Psoas muscle (tissue), 7 donors: ENCODE measurements at regions not wholly inside any gene's neighbourhood (a gene's known extent, or its start where the extent isn't known, plus 50 kb on each side); places are given as distances from the start of the nearest gene placed in this dataset.

Experiments used
- ATAC-seq, 4 donors: fragments of 200-7000 bp; cut with Tn5 transposase; one replicate each; pipeline ENCODE4 v1.9.1; 2020; ENCODE audit warnings: moderate library complexity in 3 of 4, mild to moderate bottlenecking in 2 of 4
- DNase-seq, 2 donors: peaks; one replicate each; pipeline ENCODE4 v3.0.0-alpha.2; 2020
- H3K27ac ChIP-seq: fragments of 200-600 bp; one replicate; pipeline ENCODE4 v1.8.0; 2022
- H3K27me3 ChIP-seq, 3 donors: fragments of 200-600 bp in 1 of 3; one replicate each; pipeline versions ENCODE4 v1.6.1 to v1.8.0; 2013 to 2022; ENCODE audit warnings: low read length in 2 of 3, mild to moderate bottlenecking in 2 of 3, moderate library complexity in 1 of 3; ENCODE audit not compliant: insufficient read depth in 3 of 3
- H3K36me3 ChIP-seq, 2 donors: fragments of 200-600 bp in 1 of 2; one replicate each; pipeline versions ENCODE4 v1.6.1 to v1.8.0; 2013 to 2022; ENCODE audit warnings: low read depth in 1 of 2, mild to moderate bottlenecking in 1 of 2, moderate library complexity in 1 of 2; ENCODE audit not compliant: insufficient read depth in 1 of 2
- H3K4me1 ChIP-seq: fragments of 200-600 bp; one replicate; pipeline ENCODE4 v1.8.0; 2022
- H3K4me3 ChIP-seq: fragments of 200-600 bp; one replicate; pipeline ENCODE4 v1.8.0; 2022; ENCODE audit warnings: mild to moderate bottlenecking
- H3K9me3 ChIP-seq: fragments of 200-600 bp; one replicate; pipeline ENCODE4 v1.8.0; 2022
- WGBS, 3 donors: extraction: QIAGEN DNeasy Blood & Tissue Kit; methylation state at CpG; one replicate each; pipeline versions ENCODE4 v1.1.6 to v1.1.7; 2013; 5-methylcytosine and 5-hydroxymethylcytosine counted together
- intact Hi-C, 2 donors: fragments of 100-400 bp; cut with DNase I; formaldehyde crosslinking; loops; one replicate each; pipeline versions ENCODE4 v1.11.0 to v1.14.2; 2022
- TF ChIP-seq, protein P1 (sequence below): fragments of 200-600 bp; IDR thresholded peaks from one replicate; pipeline ENCODE4 v1.8.0; 2022; ENCODE audit warnings: antibody characterized with exemption
- donor health status: healthy with polysubstance abuse.
- donor health status: DM: no; HTN: no; CAD: no; lungs with moderate emphysema.
- donor health status: Bipolar disorder and iron deficiency.
- donor health status: healthy.
- donor health status: DM: yes; HTN: yes; CAD: no.
- donor health status: DM: no; HTN: no; CAD: no.
- donor health status: DM: yes; HTN: yes; CAD: no.

DNA sequence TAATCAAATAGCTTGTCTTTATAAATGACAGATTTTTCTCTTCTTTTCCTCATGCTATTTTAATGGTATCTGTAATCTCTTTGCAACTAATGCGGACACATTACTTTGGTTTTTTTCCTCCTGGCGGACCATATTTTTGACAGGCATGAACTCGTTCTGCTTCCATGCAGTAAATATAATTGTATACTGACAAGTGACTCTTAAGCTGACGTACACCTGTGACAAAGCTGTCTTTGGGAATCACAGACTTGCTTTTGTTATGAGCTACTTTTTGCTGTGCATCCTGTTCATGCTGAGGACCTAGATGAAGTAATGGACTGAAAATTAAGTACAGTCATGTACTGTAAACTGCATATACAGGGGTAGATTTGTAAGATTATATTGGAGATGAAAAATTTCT lies 434.3 kb upstream of the TMTC1 start:
- WGBS, 3 donors: 86 to 93% (median 89%) methylated on average over 4 of the region's 4 CpGs
- no peaks in the 10 kb centered on the region for H3K27me3 ChIP-seq

DNA sequence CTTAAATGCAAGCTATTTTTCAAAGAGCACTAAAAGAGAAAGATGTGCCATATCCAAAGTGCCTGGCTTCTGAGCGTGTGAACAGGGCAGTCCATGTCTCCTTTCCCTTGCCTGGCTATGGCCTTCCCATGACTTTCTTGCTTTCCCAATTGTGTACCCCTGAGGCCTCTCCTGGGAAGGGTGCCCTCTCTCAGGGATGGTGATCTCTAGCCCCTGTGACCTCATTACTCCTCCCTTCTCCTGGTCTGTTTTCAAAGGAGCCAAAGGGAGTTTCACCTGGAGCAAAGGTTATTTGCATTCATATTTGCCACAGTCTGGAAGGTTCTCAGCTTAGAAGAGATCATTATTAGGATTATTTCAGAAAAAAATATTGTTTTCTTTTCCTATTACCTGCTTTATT lies 429.4 kb upstream of the TMTC1 start:
- intact Hi-C loops: no loop called here
- WGBS, 3 donors: 35 to 87% (median 37%) methylated on average over 1 of the region's 1 CpG
- no peak overlapping the region for H3K27ac ChIP-seq

More for the DNA sequence above, 434.3 kb upstream of the TMTC1 start:
- Histone ChIP-seq H3K36me3 (no peaks in the 10 kb centered on the region), H3K4me3 (no peak overlapping the region), H3K4me1 (no peaks in the 10 kb centered on the region), H3K9me3 (no peaks in the 10 kb centered on the region), H3K27ac (no peak overlapping the region)
- intact Hi-C loops: no loop called here
- DNase-seq: no peak
- ATAC-seq: no peak
- TF ChIP-seq, protein P1, sequence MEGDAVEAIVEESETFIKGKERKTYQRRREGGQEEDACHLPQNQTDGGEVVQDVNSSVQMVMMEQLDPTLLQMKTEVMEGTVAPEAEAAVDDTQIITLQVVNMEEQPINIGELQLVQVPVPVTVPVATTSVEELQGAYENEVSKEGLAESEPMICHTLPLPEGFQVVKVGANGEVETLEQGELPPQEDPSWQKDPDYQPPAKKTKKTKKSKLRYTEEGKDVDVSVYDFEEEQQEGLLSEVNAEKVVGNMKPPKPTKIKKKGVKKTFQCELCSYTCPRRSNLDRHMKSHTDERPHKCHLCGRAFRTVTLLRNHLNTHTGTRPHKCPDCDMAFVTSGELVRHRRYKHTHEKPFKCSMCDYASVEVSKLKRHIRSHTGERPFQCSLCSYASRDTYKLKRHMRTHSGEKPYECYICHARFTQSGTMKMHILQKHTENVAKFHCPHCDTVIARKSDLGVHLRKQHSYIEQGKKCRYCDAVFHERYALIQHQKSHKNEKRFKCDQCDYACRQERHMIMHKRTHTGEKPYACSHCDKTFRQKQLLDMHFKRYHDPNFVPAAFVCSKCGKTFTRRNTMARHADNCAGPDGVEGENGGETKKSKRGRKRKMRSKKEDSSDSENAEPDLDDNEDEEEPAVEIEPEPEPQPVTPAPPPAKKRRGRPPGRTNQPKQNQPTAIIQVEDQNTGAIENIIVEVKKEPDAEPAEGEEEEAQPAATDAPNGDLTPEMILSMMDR: no peak

DNA sequence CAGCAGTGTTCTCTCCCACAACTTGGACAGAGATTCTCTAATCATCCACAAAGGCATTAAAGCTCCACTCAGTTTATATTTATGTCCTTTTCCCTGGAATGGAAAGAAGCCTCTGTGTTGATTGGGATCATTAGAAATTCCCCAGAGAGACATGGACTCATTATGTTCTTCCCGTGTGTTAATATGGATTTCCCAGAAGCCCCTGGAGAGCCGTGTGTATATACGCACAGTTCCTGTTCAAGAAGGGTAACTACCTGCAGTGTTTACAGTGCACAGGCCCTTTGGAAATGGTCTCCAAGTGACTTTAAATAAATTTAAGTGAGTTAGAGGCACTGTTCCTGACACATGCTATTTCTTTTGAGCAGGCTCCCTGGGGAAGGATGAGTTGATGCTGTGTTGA lies 428.0 kb upstream of the TMTC1 start:
- Histone ChIP-seq H3K4me3 (no peak overlapping the region), H3K36me3 (no peaks in the 10 kb centered on the region), H3K27me3 (peaks cover 0 to 3% (median 0%) of the 10 kb centered on the region in 3 donors), H3K9me3 (no peaks in the 10 kb centered on the region), H3K4me1 (no peaks in the 10 kb centered on the region), H3K27ac (no peak overlapping the region)
- intact Hi-C loops: no loop called here
- TF ChIP-seq, protein P1: no peak
- no peak for ATAC-seq
- DNase-seq: no peak
- WGBS, 3 donors: 50 to 57% (median 56%) methylated on average over 3 of the region's 3 CpGs

More for the DNA sequence above, 429.4 kb upstream of the TMTC1 start:
- ATAC-seq (no peak), DNase-seq (no peak)
- TF ChIP-seq, protein P1: no peak
- Histone ChIP-seq H3K36me3 (no peaks in the 10 kb centered on the region), H3K4me1 (no peaks in the 10 kb centered on the region), H3K27me3 (no peaks in the 10 kb centered on the region), H3K9me3 (no peaks in the 10 kb centered on the region), H3K4me3 (no peak overlapping the region)

DNA sequence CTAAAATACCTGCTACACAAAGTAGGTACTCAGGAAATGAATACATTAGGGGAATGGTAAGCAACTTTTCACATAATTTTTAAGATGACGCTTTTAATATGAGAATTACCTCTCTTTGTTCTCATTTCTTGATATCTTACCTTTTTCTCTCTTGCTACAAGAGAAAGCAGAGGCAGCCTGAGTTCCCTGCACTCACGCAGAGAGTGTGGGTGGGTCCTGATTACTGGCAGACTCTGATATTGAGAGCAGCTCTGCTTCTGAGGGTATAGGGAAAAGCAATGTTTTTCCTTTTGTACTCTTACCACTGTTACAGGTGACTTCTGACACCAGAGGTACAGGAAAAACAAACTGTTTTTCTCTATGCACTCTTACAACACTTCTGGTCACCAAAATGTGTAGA lies 420.2 kb upstream of the TMTC1 start:
- Histone ChIP-seq H3K4me1 (no peaks in the 10 kb centered on the region), H3K27me3 (peaks cover 3 to 27% (median 15%) of the 10 kb centered on the region in 3 donors), H3K9me3 (no peaks in the 10 kb centered on the region), H3K4me3 (no peak overlapping the region), H3K27ac (no peak overlapping the region), H3K36me3 (no peaks in the 10 kb centered on the region)
- intact Hi-C loops: no loop called here
- ATAC-seq (no peak), DNase-seq (no peak)
- 81 to 85% (median 83%) methylated on average over 2 of the region's 2 CpGs for WGBS, 3 donors
- TF ChIP-seq, protein P1: no peak

DNA sequence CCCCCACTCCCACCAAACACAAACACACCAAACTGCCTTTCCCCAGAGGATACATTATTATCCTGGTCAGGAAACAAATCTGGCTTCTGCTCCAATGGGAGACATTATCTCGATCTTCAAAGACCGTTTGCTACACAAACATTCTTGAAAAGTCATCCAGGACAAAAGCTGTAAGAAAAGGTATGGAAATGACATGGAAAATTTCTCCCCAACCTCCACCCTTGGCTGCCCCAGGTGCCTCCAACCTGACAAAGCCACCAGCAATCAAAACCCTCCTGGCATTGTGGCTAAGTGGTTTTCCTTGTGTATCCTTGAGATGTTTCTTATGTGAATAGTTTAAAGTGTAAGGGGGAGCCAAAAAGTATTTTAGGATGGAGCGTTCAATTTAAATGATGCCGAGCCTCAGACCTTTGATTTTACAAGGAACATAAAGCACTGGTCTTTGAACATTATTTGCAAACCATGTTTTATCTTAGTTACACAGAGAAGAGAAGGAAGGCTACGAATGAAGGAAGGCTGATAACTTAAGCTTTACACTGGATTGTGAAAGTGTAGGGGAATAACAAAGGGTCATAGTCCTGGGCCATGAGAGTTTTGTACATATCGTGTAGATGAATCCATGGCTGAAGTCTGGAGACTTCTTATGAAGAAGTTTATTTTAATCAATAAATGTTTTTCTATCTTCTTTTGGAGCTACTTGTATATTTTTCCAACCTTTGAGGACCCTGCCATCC lies 418.9 kb upstream of the TMTC1 start:
- Histone ChIP-seq H3K36me3 (no peaks in the 10 kb centered on the region), H3K9me3 (no peaks in the 10 kb centered on the region), H3K27ac (no peak overlapping the region), H3K4me1 (no peaks in the 10 kb centered on the region), H3K27me3 (peaks cover 3 to 27% (median 15%) of the 10 kb centered on the region in 3 donors), H3K4me3 (no peak overlapping the region)
- ATAC-seq: no peak
- no peak for DNase-seq
- TF ChIP-seq, protein P1: no peak
- intact Hi-C loops: no loop called here
- 75 to 80% (median 79%) methylated on average over 6 of the region's 6 CpGs for WGBS, 3 donors
